ENCODE measurements at regions not wholly inside any gene's neighbourhood (a gene's known extent, or its start where the extent isn't known, plus 50 kb on each side); places are given as distances from the start of the nearest gene placed in this dataset.

DNA sequence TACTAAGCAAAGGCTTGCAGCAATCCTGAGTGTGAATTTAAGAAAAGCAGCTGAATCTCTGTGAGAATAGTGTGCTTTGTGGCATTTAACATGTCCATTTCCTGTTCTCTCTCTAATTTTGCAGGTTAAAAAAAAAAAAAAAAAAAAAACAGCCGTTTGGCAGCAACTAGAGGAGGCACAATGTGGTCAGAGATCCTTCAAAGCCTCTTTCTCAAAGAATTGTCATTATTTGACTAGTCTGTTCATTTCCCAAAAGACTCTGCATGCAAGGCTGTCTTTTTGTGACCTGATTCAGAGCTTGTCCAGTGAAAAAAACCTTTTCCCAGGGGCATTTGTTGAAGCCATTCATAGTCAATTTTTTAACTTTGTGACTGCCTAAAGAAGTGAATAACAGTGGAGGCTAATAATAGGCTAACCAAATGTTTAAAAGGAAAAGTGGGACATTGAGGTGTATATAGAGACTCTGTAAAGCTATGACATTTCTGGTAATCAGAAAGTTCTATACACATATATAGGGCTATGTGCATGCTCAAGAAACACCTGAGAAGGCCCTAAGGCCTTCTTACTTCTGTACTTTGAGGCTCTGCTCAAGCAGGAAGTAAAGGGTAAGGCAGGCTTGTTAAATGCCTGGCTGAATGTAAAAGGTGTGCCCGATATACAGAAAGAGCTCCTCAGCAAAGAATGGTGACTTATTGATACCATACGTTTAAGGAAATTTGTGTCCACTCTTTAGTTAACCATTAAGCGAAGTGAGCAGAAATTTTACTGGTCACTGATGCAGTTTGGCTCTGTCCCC, 289.6 kb upstream of the RAB6C start (continued):
- TF ChIP-seq ZNF317 (CRISPR knock-in tag; IDR thresholded peaks at IDR 0.05; ENCODE audit: borderline replicate concordance, low read depth) (no peak), ELF4 (CRISPR knock-in tag; IDR thresholded peaks at IDR 0.05; ENCODE audit: low read depth) (no peak), GRHL2 (CRISPR knock-in tag; IDR thresholded peaks at IDR 0.05; ENCODE audit: insufficient replicate concordance, severe bottlenecking) (no peak), PRRX2 (CRISPR knock-in tag; IDR thresholded peaks at IDR 0.05) (no peak), JAZF1 (CRISPR knock-in tag; IDR thresholded peaks at IDR 0.05) (no peak)
- TF ChIP-seq, protein P1, sequence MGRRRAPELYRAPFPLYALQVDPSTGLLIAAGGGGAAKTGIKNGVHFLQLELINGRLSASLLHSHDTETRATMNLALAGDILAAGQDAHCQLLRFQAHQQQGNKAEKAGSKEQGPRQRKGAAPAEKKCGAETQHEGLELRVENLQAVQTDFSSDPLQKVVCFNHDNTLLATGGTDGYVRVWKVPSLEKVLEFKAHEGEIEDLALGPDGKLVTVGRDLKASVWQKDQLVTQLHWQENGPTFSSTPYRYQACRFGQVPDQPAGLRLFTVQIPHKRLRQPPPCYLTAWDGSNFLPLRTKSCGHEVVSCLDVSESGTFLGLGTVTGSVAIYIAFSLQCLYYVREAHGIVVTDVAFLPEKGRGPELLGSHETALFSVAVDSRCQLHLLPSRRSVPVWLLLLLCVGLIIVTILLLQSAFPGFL (CRISPR knock-in tag; IDR thresholded peaks at IDR 0.05; ENCODE audit: borderline replicate concordance): no peak

DNA sequence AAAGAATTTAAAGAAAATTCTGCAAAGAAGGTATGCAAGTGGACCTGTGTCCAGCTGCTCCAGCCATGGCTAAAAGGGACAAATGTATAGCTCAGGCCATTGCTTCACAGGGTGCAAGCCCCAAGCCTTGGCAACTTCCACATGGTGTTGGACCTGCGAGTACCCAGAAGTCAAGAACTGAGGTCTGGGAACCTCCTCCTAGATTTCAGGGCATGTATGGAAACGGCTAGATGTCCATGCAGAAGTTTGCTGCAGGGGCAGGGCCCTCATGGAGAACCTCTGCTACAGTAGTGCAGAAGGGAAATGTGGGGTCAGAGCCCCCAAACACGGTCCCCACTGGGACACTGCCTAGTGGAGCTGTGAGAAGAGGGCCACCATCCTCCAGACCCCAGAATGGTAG, 284.0 kb upstream of the RAB6C start:
- ChIA-PET POLR2A (no interaction called here), CTCF (interaction anchor here (1.4 kb wide), 1 partner anchor 13 kb away, joined by 5 read pairs; no protein-coding TSS in a partner anchor)
- no peak for DNase-seq (ENCODE audit: low spot score)
- peaks cover 42% of the 10 kb centered on the region for H3K9me3 Mint-ChIP-seq
- peaks cover 8% of the 10 kb centered on the region for H3K4me1 Mint-ChIP-seq
- no peak for ATAC-seq
- H3K27me3 Mint-ChIP-seq (ENCODE audit: low read depth): no peaks in the 10 kb centered on the region
- no peak overlapping the region for H3K27ac Mint-ChIP-seq
- peaks cover 15% of the 10 kb centered on the region; the same call in 1 of the 2 replicates for H3K36me3 Mint-ChIP-seq
- H3K4me3 Mint-ChIP-seq: no peak overlapping the region
- TF ChIP-seq ZNF396 (CRISPR knock-in tag; IDR thresholded peaks at IDR 0.05; ENCODE audit: borderline replicate concordance) (no peak), CREB1 (CRISPR knock-in tag; IDR thresholded peaks at IDR 0.05) (no peak), JAZF1 (CRISPR knock-in tag; IDR thresholded peaks at IDR 0.05) (no peak), EMX1 (CRISPR knock-in tag; IDR thresholded peaks at IDR 0.05) (no peak), ZNF232 (CRISPR knock-in tag; IDR thresholded peaks at IDR 0.05) (no peak), TEAD4 (CRISPR knock-in tag; IDR thresholded peaks at IDR 0.05) (no peak)
- TF ChIP-seq, protein P1 (CRISPR knock-in tag; IDR thresholded peaks at IDR 0.05; ENCODE audit: borderline replicate concordance): no peak
- TF ChIP-seq, protein P2, sequence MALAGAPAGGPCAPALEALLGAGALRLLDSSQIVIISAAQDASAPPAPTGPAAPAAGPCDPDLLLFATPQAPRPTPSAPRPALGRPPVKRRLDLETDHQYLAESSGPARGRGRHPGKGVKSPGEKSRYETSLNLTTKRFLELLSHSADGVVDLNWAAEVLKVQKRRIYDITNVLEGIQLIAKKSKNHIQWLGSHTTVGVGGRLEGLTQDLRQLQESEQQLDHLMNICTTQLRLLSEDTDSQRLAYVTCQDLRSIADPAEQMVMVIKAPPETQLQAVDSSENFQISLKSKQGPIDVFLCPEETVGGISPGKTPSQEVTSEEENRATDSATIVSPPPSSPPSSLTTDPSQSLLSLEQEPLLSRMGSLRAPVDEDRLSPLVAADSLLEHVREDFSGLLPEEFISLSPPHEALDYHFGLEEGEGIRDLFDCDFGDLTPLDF (CRISPR knock-in tag; IDR thresholded peaks at IDR 0.05): no peak
- TF ChIP-seq, protein P3, sequence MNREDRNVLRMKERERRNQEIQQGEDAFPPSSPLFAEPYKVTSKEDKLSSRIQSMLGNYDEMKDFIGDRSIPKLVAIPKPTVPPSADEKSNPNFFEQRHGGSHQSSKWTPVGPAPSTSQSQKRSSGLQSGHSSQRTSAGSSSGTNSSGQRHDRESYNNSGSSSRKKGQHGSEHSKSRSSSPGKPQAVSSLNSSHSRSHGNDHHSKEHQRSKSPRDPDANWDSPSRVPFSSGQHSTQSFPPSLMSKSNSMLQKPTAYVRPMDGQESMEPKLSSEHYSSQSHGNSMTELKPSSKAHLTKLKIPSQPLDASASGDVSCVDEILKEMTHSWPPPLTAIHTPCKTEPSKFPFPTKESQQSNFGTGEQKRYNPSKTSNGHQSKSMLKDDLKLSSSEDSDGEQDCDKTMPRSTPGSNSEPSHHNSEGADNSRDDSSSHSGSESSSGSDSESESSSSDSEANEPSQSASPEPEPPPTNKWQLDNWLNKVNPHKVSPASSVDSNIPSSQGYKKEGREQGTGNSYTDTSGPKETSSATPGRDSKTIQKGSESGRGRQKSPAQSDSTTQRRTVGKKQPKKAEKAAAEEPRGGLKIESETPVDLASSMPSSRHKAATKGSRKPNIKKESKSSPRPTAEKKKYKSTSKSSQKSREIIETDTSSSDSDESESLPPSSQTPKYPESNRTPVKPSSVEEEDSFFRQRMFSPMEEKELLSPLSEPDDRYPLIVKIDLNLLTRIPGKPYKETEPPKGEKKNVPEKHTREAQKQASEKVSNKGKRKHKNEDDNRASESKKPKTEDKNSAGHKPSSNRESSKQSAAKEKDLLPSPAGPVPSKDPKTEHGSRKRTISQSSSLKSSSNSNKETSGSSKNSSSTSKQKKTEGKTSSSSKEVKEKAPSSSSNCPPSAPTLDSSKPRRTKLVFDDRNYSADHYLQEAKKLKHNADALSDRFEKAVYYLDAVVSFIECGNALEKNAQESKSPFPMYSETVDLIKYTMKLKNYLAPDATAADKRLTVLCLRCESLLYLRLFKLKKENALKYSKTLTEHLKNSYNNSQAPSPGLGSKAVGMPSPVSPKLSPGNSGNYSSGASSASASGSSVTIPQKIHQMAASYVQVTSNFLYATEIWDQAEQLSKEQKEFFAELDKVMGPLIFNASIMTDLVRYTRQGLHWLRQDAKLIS (CRISPR knock-in tag; IDR thresholded peaks at IDR 0.05; ENCODE audit: borderline replicate concordance): no peak
- TF ChIP-seq, protein P4, sequence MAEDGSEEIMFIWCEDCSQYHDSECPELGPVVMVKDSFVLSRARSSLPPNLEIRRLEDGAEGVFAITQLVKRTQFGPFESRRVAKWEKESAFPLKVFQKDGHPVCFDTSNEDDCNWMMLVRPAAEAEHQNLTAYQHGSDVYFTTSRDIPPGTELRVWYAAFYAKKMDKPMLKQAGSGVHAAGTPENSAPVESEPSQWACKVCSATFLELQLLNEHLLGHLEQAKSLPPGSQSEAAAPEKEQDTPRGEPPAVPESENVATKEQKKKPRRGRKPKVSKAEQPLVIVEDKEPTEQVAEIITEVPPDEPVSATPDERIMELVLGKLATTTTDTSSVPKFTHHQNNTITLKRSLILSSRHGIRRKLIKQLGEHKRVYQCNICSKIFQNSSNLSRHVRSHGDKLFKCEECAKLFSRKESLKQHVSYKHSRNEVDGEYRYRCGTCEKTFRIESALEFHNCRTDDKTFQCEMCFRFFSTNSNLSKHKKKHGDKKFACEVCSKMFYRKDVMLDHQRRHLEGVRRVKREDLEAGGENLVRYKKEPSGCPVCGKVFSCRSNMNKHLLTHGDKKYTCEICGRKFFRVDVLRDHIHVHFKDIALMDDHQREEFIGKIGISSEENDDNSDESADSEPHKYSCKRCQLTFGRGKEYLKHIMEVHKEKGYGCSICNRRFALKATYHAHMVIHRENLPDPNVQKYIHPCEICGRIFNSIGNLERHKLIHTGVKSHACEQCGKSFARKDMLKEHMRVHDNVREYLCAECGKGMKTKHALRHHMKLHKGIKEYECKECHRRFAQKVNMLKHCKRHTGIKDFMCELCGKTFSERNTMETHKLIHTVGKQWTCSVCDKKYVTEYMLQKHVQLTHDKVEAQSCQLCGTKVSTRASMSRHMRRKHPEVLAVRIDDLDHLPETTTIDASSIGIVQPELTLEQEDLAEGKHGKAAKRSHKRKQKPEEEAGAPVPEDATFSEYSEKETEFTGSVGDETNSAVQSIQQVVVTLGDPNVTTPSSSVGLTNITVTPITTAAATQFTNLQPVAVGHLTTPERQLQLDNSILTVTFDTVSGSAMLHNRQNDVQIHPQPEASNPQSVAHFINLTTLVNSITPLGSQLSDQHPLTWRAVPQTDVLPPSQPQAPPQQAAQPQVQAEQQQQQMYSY (CRISPR knock-in tag; IDR thresholded peaks at IDR 0.05): no peak
- TF ChIP-seq, protein P5, sequence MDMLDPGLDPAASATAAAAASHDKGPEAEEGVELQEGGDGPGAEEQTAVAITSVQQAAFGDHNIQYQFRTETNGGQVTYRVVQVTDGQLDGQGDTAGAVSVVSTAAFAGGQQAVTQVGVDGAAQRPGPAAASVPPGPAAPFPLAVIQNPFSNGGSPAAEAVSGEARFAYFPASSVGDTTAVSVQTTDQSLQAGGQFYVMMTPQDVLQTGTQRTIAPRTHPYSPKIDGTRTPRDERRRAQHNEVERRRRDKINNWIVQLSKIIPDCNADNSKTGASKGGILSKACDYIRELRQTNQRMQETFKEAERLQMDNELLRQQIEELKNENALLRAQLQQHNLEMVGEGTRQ (CRISPR knock-in tag; IDR thresholded peaks at IDR 0.05): no peak
- TF ChIP-seq, protein P6, sequence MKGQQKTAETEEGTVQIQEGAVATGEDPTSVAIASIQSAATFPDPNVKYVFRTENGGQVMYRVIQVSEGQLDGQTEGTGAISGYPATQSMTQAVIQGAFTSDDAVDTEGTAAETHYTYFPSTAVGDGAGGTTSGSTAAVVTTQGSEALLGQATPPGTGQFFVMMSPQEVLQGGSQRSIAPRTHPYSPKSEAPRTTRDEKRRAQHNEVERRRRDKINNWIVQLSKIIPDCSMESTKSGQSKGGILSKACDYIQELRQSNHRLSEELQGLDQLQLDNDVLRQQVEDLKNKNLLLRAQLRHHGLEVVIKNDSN (CRISPR knock-in tag; IDR thresholded peaks at IDR 0.05): no peak
- TF ChIP-seq, protein P7, sequence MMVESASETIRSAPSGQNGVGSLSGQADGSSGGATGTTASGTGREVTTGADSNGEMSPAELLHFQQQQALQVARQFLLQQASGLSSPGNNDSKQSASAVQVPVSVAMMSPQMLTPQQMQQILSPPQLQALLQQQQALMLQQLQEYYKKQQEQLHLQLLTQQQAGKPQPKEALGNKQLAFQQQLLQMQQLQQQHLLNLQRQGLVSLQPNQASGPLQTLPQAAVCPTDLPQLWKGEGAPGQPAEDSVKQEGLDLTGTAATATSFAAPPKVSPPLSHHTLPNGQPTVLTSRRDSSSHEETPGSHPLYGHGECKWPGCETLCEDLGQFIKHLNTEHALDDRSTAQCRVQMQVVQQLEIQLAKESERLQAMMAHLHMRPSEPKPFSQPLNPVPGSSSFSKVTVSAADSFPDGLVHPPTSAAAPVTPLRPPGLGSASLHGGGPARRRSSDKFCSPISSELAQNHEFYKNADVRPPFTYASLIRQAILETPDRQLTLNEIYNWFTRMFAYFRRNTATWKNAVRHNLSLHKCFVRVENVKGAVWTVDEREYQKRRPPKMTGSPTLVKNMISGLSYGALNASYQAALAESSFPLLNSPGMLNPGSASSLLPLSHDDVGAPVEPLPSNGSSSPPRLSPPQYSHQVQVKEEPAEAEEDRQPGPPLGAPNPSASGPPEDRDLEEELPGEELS (CRISPR knock-in tag; IDR thresholded peaks at IDR 0.05): no peak
- TF ChIP-seq, protein P8, sequence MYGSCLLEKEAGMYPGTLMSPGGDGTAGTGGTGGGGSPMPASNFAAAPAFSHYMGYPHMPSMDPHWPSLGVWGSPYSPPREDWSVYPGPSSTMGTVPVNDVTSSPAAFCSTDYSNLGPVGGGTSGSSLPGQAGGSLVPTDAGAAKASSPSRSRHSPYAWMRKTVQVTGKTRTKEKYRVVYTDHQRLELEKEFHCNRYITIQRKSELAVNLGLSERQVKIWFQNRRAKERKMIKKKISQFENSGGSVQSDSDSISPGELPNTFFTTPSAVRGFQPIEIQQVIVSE (CRISPR knock-in tag; IDR thresholded peaks at IDR 0.05; ENCODE audit: borderline replicate concordance): no peak
